HUES64 (cell line): ENCODE measurements at regions not wholly inside any gene's neighbourhood (a gene's known extent, or its start where the extent isn't known, plus 50 kb on each side); places are given as distances from the start of the nearest gene placed in this dataset.

Experiments used
- H3K27ac ChIP-seq: 2 replicates; pipeline ENCODE4 v1.7.0; 2013; ENCODE audit warnings: low read depth, low read length, inconsistent platforms
- H3K27me3 ChIP-seq: 2 replicates; pipeline ENCODE4 v1.6.1; 2013; ENCODE audit warnings: mild to moderate bottlenecking, low read length; ENCODE audit not compliant: insufficient read depth
- H3K36me3 ChIP-seq: 2 replicates; pipeline ENCODE4 v1.6.1; 2013; ENCODE audit warnings: mild to moderate bottlenecking, low read length; ENCODE audit not compliant: insufficient read depth
- H3K4me1 ChIP-seq: 2 replicates; pipeline ENCODE4 v1.6.1; 2013; ENCODE audit warnings: mild to moderate bottlenecking, low read length, moderate library complexity; ENCODE audit not compliant: insufficient read depth
- H3K4me3 ChIP-seq: 2 replicates; pipeline ENCODE4 v1.5.1; 2013; ENCODE audit warnings: mild to moderate bottlenecking, low read length, moderate library complexity
- H3K9ac ChIP-seq: 2 replicates; pipeline ENCODE4 v1.6.1; 2013; ENCODE audit warnings: mild to moderate bottlenecking, low read depth, low read length
- H3K9me3 ChIP-seq: 2 replicates; pipeline ENCODE4 v1.6.1; 2013; ENCODE audit warnings: low read depth, low read length; ENCODE audit not compliant: insufficient read depth
- WGBS: fragments of 150-250, 120-280 bp; methylation state at CpG from one replicate; pipeline ENCODE4 v1.1.7; 2013; ENCODE audit warnings: missing lambda C conversion rate; 5-methylcytosine and 5-hydroxymethylcytosine counted together

DNA sequence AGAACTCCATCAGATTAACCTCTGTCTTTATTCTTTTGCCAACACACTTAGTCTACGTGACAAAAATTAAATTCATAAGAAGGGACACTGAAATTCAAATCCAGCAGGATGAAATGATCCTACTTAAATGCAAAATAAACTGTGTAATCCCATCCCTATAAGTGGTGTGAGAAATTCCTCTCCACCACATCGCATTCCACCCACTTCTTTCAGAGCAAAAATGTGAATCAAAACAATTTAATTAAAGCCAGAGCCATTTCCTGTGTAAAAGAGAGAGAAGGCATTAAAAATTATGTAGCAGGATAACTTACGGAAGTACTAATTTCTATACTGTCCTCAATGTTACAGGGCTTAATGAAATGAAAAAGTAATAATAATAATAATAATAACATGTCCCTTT lies 844.3 kb downstream of the GALC start:
- Histone ChIP-seq H3K27me3 (peaks cover 75% of the 10 kb centered on the region), H3K9me3 (no peaks in the 10 kb centered on the region), H3K4me1 (peaks cover 42% of the 10 kb centered on the region), H3K4me3 (no peak overlapping the region), H3K36me3 (no peaks in the 10 kb centered on the region), H3K9ac (no peak overlapping the region), H3K27ac (no peak overlapping the region)
- WGBS = 35% methylated on average over 2 of the region's 3 CpGs

DNA sequence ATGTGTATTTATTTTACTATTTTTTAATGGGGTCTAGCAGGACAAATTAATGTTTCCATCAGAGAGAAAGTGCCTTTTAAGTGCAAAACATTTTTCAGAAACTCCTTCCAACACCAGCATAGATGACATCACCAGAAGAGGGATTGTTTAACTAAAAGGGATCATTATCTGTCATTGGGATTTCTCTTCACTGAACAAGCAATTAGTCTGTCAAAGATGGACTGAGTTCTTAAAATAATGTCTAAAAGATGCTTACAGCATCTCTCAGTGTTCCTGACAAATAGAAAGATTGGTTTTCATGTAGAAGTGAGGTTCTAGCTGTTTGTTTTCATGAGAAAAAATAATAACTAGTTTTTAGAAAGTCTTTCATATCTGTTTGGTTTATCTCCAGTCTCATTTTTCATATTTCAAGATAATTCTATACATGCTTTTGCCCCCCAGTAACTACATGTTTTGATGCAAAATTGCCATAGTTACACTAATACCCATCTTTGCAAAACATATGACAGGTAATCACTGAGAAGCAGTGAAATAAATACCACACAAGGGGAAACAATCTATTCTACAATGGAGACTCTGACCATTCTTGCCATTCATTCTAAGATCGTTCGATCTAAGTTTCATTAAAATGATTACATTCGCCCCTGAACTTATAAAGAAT lies 850.3 kb downstream of the GALC start:
- no peak overlapping the region for H3K4me3 ChIP-seq
- no peaks in the 10 kb centered on the region for H3K9me3 ChIP-seq
- peaks cover 20% of the 10 kb centered on the region for H3K27me3 ChIP-seq
- WGBS = 100% methylated on average over 3 of the region's 3 CpGs
- no peak overlapping the region for H3K27ac ChIP-seq
- no peak overlapping the region for H3K9ac ChIP-seq
- H3K36me3 ChIP-seq = no peaks in the 10 kb centered on the region
- 0 out of 2 replicates have a peak, but pooled peaks cover 6% of the 10 kb centered on the region for H3K4me1 ChIP-seq

DNA sequence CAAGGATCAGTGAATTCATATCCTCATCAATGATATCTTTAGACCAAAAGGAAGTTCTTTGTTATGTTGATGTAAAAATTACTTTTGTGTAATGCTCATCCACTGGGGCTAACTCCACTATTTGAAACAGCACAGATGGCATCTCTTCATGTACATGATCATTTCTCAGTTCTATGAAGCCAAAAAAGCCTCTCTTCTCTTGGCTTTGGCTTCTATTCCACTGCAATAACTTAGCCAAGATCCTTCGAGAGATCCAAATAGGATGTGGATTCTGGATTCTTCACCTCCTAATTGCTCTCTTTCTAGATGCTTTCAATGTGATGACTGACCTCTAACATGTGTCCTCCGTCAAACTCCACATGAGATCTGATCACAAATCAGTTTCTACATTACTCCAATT lies 851.2 kb downstream of the GALC start:
- no peak overlapping the region for H3K4me3 ChIP-seq
- H3K36me3 ChIP-seq = no peaks in the 10 kb centered on the region
- H3K27me3 ChIP-seq = peaks cover 11% of the 10 kb centered on the region
- no peak overlapping the region for H3K27ac ChIP-seq
- H3K9me3 ChIP-seq = no peaks in the 10 kb centered on the region
- WGBS = 96% methylated on average over 2 of the region's 2 CpGs
- H3K4me1 ChIP-seq = no peaks in the 10 kb centered on the region
- no peak overlapping the region for H3K9ac ChIP-seq

DNA sequence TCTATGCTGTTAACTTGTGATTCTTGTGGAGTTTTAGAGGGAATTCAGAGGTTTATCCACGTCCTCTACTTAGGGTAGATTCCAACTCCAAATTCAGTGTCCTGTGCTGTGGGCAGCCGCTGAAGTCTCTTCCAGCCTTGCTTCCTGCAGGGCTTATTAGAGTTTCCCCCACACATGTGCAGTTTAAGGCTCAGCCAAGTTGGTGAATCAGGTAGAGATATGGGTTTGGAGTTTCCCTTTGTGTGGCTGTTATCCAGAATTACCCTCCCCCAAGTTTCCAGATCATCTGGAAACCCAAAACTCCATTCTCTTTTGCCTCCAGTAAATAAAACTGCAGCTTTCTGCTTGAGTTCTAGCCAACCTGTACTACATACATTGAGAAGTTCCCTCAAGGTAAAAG lies 853.7 kb downstream of the GALC start:
- no peak overlapping the region for H3K27ac ChIP-seq
- no peaks in the 10 kb centered on the region for H3K4me1 ChIP-seq
- no peak overlapping the region for H3K9ac ChIP-seq
- H3K9me3 ChIP-seq = no peaks in the 10 kb centered on the region
- no peaks in the 10 kb centered on the region for H3K27me3 ChIP-seq
- no peaks in the 10 kb centered on the region for H3K36me3 ChIP-seq
- H3K4me3 ChIP-seq = no peak overlapping the region
- 89% methylated on average over 2 of the region's 2 CpGs for WGBS

DNA sequence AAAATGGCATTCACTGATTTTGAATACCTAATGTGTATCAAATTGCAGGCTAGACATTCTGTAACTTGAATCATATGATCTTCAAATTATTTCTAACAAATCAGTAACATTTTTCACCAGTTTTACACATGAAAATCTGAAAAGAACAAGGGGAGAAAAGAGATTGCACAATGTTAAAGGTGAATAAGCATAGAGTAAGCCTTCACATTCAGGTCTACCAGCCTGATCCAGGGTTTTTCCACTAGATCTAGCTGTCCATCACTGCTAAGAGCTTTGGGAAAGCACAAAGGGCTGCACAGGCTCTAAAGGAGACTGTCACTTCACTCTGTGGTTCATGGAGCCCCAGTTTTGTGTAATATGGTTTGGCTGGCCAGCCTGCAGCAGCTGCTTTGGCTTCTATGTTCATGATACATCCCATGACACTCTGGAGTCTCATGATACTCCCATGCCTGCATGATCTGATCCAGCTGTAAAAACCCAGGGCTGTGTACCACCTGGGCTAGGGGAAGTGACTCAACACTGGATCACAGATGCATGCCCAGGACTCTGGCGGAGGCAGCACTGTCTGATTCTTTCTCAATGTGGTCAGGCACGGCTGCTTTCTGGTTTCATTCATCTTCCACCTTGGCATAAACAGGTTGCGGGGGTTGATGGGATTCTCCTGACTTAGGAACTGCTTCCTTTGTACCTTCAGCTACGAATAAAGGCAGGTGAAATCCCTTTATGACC lies 859.7 kb downstream of the GALC start:
- no peaks in the 10 kb centered on the region for H3K9me3 ChIP-seq
- WGBS = 80% methylated on average over 4 of the region's 4 CpGs
- H3K27ac ChIP-seq = no peak overlapping the region

DNA sequence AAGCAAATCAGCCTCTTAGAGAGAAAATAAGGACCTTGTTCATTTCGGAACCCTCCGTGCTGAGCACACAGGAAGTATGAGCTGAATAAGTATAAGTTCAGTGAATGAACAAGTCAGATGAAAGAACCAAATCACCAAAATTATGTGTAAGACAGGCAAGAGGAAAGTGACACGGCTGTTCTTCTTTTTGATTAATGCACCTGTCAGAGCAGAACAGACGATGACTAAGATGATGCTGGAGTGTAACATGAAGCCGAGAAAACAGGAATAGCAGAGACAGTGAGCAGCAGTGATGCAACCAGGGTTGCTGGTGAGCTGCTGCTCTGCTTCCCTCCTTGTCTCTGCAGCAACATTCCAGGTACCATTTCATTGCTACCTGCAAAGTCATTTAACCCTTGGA lies 861.1 kb downstream of the GALC start:
- Histone ChIP-seq H3K36me3 (no peaks in the 10 kb centered on the region), H3K27me3 (no peaks in the 10 kb centered on the region), H3K4me3 (no peak overlapping the region), H3K9ac (no peak overlapping the region), H3K9me3 (no peaks in the 10 kb centered on the region), H3K4me1 (0 out of 2 replicates have a peak, but pooled peaks cover 7% of the 10 kb centered on the region), H3K27ac (no peak overlapping the region)
- 82% methylated on average over 5 of the region's 5 CpGs for WGBS

More for the DNA sequence above, 859.7 kb downstream of the GALC start:
- H3K4me1 ChIP-seq = 0 out of 2 replicates have a peak, but pooled peaks cover 7% of the 10 kb centered on the region
- H3K27me3 ChIP-seq = no peaks in the 10 kb centered on the region
- H3K36me3 ChIP-seq = no peaks in the 10 kb centered on the region
- H3K9ac ChIP-seq = no peak overlapping the region
- no peak overlapping the region for H3K4me3 ChIP-seq

DNA sequence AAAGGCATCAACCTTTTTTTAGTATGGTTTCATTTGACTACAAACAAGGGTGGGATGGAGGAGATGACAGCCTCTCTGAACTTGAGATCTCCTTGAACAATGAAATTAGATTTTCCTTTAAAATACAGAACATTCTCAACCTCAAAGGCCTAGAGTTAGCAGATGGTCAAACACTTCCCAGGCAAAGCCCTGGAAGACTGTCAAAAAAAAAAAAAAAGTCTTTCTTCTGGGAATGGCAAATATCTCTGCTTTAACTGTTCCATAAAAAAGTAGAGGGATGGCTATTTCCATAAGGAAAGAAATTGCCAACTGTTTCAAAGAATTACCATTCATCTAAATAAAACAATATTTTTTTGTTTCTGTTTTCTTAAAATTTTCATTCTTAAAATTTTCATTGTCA lies 870.8 kb downstream of the GALC start:
- Histone ChIP-seq H3K27me3 (no peaks in the 10 kb centered on the region), H3K36me3 (no peaks in the 10 kb centered on the region), H3K27ac (no peak overlapping the region), H3K4me3 (no peak overlapping the region), H3K9me3 (no peaks in the 10 kb centered on the region), H3K4me1 (no peaks in the 10 kb centered on the region), H3K9ac (no peak overlapping the region)

DNA sequence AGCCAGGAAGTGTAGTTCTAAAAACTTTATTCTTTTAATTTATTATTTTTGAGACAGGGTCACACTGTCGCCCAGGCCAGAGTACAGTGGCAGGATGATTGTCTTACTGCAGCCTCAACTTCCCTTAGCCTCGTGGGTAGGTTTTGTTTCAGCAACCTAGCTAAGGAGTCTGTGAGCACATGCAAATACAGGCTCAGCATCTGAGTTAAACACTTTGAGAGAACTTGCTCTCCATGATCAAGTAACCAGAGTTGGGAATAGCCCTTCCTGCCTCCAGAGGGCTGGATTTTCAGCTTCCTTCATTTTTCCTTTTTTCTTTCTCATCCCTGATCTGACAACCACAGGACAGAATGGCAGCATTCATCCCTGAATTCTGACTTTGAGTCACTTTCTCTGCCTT lies 871.3 kb downstream of the GALC start:
- no peak overlapping the region for H3K27ac ChIP-seq
- H3K4me3 ChIP-seq = no peak overlapping the region
- no peaks in the 10 kb centered on the region for H3K27me3 ChIP-seq
- H3K4me1 ChIP-seq = no peaks in the 10 kb centered on the region
- H3K36me3 ChIP-seq = no peaks in the 10 kb centered on the region
- H3K9ac ChIP-seq = no peak overlapping the region
- no peaks in the 10 kb centered on the region for H3K9me3 ChIP-seq
- WGBS = 83% methylated on average over 2 of the region's 2 CpGs

DNA sequence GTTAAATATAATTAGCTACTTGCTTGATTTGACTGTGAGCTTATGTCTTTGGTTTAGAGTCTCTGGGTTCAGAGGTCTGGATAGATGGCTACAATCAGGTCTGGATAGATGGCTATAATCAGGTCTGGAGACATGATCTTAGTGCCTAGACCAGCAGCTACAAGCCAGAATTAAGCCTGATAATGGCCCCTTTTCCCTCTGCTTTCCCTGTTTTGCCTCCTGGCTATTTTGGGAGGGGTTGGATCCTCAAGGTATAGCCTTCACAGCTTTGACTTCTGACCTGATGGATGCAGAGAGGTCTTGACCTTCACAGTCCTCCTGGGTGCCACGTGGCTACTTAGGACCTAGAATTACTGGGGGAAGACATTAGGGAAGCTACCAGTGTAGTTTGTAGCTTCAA lies 877.7 kb downstream of the GALC start:
- WGBS = 79% methylated on average over 1 of the region's 1 CpG
- Histone ChIP-seq H3K27ac (no peak overlapping the region), H3K4me1 (peaks cover 12% of the 10 kb centered on the region), H3K9ac (no peak overlapping the region), H3K36me3 (no peaks in the 10 kb centered on the region), H3K4me3 (no peak overlapping the region), H3K9me3 (no peaks in the 10 kb centered on the region), H3K27me3 (no peaks in the 10 kb centered on the region)

DNA sequence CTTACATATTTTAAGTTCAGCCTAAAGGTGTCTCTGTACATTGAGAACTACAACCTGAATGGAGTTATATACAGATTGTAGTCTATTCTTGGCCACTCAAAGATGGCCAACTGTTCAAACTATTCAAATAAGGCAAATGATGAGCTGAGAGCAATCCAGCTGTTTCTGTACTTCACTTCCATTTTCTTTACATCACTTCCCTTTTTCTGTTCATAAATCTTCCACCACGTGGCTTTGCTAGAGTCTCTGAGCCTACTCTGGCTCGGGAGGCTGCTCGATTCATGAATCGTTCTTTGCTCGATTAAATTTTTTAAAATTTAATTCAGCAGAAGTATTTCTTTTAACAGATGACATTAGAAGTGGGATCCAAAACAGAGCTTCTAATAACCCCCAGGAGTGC lies 879.7 kb downstream of the GALC start:
- H3K4me3 ChIP-seq = no peak overlapping the region
- no peaks in the 10 kb centered on the region for H3K9me3 ChIP-seq
- no peak overlapping the region for H3K9ac ChIP-seq
- peaks cover 12% of the 10 kb centered on the region for H3K4me1 ChIP-seq
- no peaks in the 10 kb centered on the region for H3K27me3 ChIP-seq
- no peak overlapping the region for H3K27ac ChIP-seq
- 75% methylated on average over 5 of the region's 5 CpGs for WGBS
- H3K36me3 ChIP-seq = no peaks in the 10 kb centered on the region

DNA sequence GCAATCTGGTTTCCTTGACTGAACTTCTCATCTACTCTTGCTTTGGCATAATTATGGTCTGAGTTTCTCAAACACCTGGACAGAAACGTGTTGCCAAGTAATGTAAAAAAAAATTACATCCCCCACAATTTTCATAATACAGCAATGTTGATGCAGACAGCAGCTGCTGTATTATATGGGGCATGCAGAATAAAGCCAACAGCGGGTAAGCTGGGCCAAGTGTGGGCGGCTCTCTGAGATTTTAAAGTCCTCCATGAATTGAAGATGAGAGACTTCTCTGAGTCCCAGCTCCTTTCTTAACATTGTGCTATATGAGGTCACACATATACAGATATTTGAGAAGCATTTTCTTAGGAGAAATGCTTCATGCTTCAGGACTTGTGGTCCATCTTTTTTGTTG lies 881.2 kb downstream of the GALC start:
- Histone ChIP-seq H3K36me3 (no peaks in the 10 kb centered on the region), H3K4me1 (peaks cover 12% of the 10 kb centered on the region), H3K4me3 (no peak overlapping the region), H3K9me3 (no peaks in the 10 kb centered on the region), H3K9ac (no peak overlapping the region), H3K27me3 (no peaks in the 10 kb centered on the region), H3K27ac (no peak overlapping the region)
- 93% methylated on average over 3 of the region's 3 CpGs for WGBS
